ENCODE measurements at regions not wholly inside any gene's neighbourhood (a gene's known extent, or its start where the extent isn't known, plus 50 kb on each side); places are given as distances from the start of the nearest gene placed in this dataset.

- TF ChIP-seq FOXP4 (CRISPR knock-in tag; IDR thresholded peaks at IDR 0.05): no peak
Measured at GRCh38 chr1:163535807-163536206, 214.1 kb downstream of the NUF2 start (continued).

DNA sequence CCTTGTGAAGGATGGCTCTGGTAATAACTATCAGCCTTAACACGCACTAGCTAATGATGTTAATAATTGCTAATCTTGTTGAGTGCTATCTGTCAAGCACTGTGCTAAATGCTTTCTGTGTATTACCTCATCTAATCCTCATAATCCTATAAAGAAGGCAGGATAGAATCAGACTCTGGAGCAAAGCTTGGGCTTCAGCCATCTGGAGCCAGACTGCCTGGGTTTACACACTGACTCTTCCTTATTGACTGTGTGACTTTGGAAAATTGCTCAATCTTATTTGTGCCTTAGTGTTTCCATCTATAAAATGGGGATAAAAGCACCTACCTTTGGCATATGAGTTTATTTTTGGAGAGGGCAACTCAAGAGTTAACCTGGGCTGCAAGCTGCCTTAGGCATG is 216.1 kb downstream of the NUF2 start:
- H3K27ac Mint-ChIP-seq: no peak overlapping the region
- ATAC-seq: no peak
- peaks cover 2% of the 10 kb centered on the region; the same call in 1 of the 2 replicates for H3K9me3 Mint-ChIP-seq
- H3K4me1 Mint-ChIP-seq: peaks cover 44% of the 10 kb centered on the region
- POLR2A ChIA-PET: no interaction called here
- CTCF ChIA-PET: interaction anchor here (0.8 to 1.4 kb wide), 4 partner anchors 211 to 1535 kb away, joined by 3 read pairs; no protein-coding TSS in a partner anchor
- no peaks in the 10 kb centered on the region for H3K36me3 Mint-ChIP-seq
- TF ChIP-seq NR3C1 (CRISPR knock-in tag; conservative IDR thresholded peaks at IDR 0.05; ENCODE audit: low read depth): no peak
- no peak for TF ChIP-seq ERG (CRISPR knock-in tag; IDR thresholded peaks at IDR 0.05)
- TF ChIP-seq NR1H2 (CRISPR knock-in tag; IDR thresholded peaks at IDR 0.05): no peak
- no peak for TF ChIP-seq HMGA2 (CRISPR knock-in tag; IDR thresholded peaks at IDR 0.05)
- DNase-seq (ENCODE audit: low spot score): no peak
- no peak overlapping the region for H3K4me3 Mint-ChIP-seq
- no peaks in the 10 kb centered on the region; the same call in 1 of the 2 replicates for H3K27me3 Mint-ChIP-seq (ENCODE audit: low read depth)

DNA sequence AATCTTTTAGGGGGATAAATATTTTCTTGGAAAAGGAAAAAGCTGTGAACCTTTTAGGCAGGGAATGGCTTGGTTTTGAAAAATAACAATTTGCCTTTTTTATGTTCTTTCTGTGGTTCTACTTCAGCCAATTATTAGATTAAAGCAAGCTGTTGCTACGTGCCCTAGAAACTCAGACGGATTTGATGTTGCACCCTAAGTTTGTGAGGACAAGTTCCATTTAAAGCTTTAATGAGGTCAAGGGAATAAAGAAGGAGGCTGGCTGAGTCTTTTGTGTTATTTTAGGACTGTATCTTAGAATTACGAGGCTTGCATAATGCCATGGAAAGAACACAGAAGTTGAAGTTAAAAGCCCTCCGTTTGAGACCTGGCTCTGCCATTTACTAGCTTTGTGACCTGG is 216.9 kb downstream of the NUF2 start:
- CTCF ChIA-PET: interaction anchor here (1.4 kb wide), 1 partner anchor 1534 kb away, joined by 3 read pairs; no protein-coding TSS in a partner anchor

GRCh38 chr1:163540727-163541126 is 219.0 kb downstream of the NUF2 start:
- Mint-ChIP-seq H3K9me3 (peaks cover 6% of the 10 kb centered on the region; the same call in 1 of the 2 replicates), H3K4me3 (no peak overlapping the region), H3K4me1 (peaks cover 44% of the 10 kb centered on the region), H3K36me3 (no peaks in the 10 kb centered on the region; the same call in 1 of the 2 replicates), H3K27me3 (ENCODE audit: low read depth) (no peaks in the 10 kb centered on the region; the same call in 1 of the 2 replicates), H3K27ac (no peak overlapping the region)
- ATAC-seq: no peak
- POLR2A ChIA-PET: no interaction called here
- DNase-seq (ENCODE audit: low spot score): no peak
- TF ChIP-seq SOX15 (CRISPR knock-in tag; IDR thresholded peaks at IDR 0.05) (no peak), ZNF138 (CRISPR knock-in tag; conservative IDR thresholded peaks at IDR 0.05) (no peak), IRF2 (CRISPR knock-in tag; IDR thresholded peaks at IDR 0.05; ENCODE audit: borderline replicate concordance, low read depth) (no peak), ATF6 (CRISPR knock-in tag; IDR thresholded peaks at IDR 0.05) (no peak), ZNF121 (CRISPR knock-in tag; IDR thresholded peaks at IDR 0.05) (no peak), TEAD1 (CRISPR knock-in tag; IDR thresholded peaks at IDR 0.05) (no peak), ELF4 (CRISPR knock-in tag; IDR thresholded peaks at IDR 0.05; ENCODE audit: low read depth) (no peak), SP1 (CRISPR knock-in tag; conservative IDR thresholded peaks at IDR 0.05) (no peak), CREB1 (CRISPR knock-in tag; IDR thresholded peaks at IDR 0.05) (no peak)
- TF ChIP-seq, protein P1, sequence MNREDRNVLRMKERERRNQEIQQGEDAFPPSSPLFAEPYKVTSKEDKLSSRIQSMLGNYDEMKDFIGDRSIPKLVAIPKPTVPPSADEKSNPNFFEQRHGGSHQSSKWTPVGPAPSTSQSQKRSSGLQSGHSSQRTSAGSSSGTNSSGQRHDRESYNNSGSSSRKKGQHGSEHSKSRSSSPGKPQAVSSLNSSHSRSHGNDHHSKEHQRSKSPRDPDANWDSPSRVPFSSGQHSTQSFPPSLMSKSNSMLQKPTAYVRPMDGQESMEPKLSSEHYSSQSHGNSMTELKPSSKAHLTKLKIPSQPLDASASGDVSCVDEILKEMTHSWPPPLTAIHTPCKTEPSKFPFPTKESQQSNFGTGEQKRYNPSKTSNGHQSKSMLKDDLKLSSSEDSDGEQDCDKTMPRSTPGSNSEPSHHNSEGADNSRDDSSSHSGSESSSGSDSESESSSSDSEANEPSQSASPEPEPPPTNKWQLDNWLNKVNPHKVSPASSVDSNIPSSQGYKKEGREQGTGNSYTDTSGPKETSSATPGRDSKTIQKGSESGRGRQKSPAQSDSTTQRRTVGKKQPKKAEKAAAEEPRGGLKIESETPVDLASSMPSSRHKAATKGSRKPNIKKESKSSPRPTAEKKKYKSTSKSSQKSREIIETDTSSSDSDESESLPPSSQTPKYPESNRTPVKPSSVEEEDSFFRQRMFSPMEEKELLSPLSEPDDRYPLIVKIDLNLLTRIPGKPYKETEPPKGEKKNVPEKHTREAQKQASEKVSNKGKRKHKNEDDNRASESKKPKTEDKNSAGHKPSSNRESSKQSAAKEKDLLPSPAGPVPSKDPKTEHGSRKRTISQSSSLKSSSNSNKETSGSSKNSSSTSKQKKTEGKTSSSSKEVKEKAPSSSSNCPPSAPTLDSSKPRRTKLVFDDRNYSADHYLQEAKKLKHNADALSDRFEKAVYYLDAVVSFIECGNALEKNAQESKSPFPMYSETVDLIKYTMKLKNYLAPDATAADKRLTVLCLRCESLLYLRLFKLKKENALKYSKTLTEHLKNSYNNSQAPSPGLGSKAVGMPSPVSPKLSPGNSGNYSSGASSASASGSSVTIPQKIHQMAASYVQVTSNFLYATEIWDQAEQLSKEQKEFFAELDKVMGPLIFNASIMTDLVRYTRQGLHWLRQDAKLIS (CRISPR knock-in tag; IDR thresholded peaks at IDR 0.05; ENCODE audit: borderline replicate concordance): no peak
- CTCF ChIA-PET: no interaction called here

More for the DNA sequence above, 216.9 kb downstream of the NUF2 start:
- Mint-ChIP-seq H3K9me3 (peaks cover 6% of the 10 kb centered on the region; the same call in 1 of the 2 replicates), H3K36me3 (no peaks in the 10 kb centered on the region), H3K4me3 (no peak overlapping the region), H3K27me3 (ENCODE audit: low read depth) (no peaks in the 10 kb centered on the region; the same call in 1 of the 2 replicates), H3K4me1 (peaks cover 44% of the 10 kb centered on the region), H3K27ac (no peak overlapping the region)
- TF ChIP-seq TCF7 (CRISPR knock-in tag; IDR thresholded peaks at IDR 0.05; ENCODE audit: low read depth) (no peak), ATF1 (CRISPR knock-in tag; IDR thresholded peaks at IDR 0.05) (no peak)
- TF ChIP-seq, protein P2, sequence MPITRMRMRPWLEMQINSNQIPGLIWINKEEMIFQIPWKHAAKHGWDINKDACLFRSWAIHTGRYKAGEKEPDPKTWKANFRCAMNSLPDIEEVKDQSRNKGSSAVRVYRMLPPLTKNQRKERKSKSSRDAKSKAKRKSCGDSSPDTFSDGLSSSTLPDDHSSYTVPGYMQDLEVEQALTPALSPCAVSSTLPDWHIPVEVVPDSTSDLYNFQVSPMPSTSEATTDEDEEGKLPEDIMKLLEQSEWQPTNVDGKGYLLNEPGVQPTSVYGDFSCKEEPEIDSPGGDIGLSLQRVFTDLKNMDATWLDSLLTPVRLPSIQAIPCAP (CRISPR knock-in tag; IDR thresholded peaks at IDR 0.05): no peak
- TF ChIP-seq, protein P3, sequence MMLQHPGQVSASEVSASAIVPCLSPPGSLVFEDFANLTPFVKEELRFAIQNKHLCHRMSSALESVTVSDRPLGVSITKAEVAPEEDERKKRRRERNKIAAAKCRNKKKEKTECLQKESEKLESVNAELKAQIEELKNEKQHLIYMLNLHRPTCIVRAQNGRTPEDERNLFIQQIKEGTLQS (CRISPR knock-in tag; conservative IDR thresholded peaks at IDR 0.05): no peak
- POLR2A ChIA-PET: no interaction called here
- DNase-seq (ENCODE audit: low spot score) (no peak), ATAC-seq (no peak)

All from WTC11 (cell line).